ENCODE measurements at regions not wholly inside any gene's neighbourhood (a gene's known extent, or its start where the extent isn't known, plus 50 kb on each side); places are given as distances from the start of the nearest gene placed in this dataset.

DNA sequence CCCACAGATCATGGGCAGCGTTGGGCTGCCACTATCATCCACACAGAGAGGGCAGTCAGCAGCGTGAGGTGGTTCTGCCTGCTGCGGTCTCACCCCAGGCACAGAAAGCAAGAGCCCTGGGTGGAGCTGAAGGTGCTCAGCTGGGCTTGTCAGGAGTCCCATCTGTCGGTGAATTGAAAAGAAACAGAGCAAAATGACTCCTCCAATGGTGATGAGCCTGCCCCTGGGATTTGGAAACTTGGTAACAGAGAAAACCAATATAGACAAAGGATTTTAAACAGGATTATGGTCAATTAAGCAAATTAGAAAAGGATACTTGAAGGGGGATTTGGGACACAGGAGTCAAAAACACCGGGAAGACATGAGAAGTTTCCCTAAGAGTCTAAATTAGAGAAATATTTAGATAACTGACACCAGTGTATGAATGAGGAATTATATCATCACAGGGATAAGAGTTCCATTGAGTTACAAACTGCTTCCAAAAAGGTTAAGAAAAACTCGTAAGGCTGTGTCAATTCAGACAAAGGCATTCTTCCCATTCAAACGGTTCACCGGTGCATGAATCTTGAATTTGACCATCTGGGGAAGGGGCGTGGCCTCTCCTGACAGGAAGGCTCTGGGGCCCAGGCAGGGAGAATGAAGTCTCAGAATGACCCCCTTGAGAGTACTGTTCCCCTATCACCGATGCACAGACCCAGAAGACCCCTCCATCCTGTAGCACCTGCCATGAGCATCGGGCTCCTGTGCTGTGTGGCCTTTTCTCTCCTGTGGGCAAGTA, 70.0 kb upstream of the PRSS58 start:
- TF ChIP-seq EZH2 (IDR thresholded peaks at IDR 0.05) (no peak), POLR2AphosphoS5 (IDR thresholded peaks at IDR 0.05; ENCODE audit: borderline replicate concordance, low read depth, low read length) (no peak), FOXP2 (optimal IDR thresholded peaks at IDR 0.05; ENCODE audit: control extremely low read depth, extremely low read length, insufficient read depth) (no peak)

Data from SK-N-MC (cell line).